ENCODE measurements at regions not wholly inside any gene's neighbourhood (a gene's known extent, or its start where the extent isn't known, plus 50 kb on each side); places are given as distances from the start of the nearest gene placed in this dataset.

GRCh38 chr14:89017417-89017816, 193.0 kb downstream of the TTC8 start:
- DNase-seq = no peak

- no peak for DNase-seq
These were observed 197.8 kb downstream of the TTC8 start for GRCh38 chr14:89022274-89022673.

GRCh38 chr14:89024691-89025090, 200.2 kb downstream of the TTC8 start:
- DNase-seq = no peak

- no peak for DNase-seq
These were observed 201.2 kb downstream of the TTC8 start for GRCh38 chr14:89025561-89026236.

GRCh38 chr14:89027097-89027740, 202.8 kb downstream of the TTC8 start:
- DNase-seq = peak; percentile 47

GRCh38 chr14:89028462-89029134, 204.1 kb downstream of the TTC8 start:
- no peak for DNase-seq

- no peak for DNase-seq
These were observed 205.7 kb downstream of the TTC8 start for GRCh38 chr14:89029961-89030694.

GRCh38 chr14:89030921-89031320, 206.5 kb downstream of the TTC8 start:
- DNase-seq = no peak

GRCh38 chr14:89032086-89032649, 207.7 kb downstream of the TTC8 start:
- DNase-seq = no peak

- DNase-seq = no peak
These were observed 209.3 kb downstream of the TTC8 start for GRCh38 chr14:89033756-89034155.

- no peak for DNase-seq
These were observed 211.9 kb downstream of the TTC8 start for GRCh38 chr14:89036371-89036770.

- no peak for DNase-seq
These were observed 212.6 kb downstream of the TTC8 start for GRCh38 chr14:89037065-89037464.

GRCh38 chr14:89040080-89040459, 215.6 kb downstream of the TTC8 start:
- no peak for DNase-seq

GRCh38 chr14:89040460-89041256, 216.2 kb downstream of the TTC8 start:
- DNase-seq = peak; percentile 74

GRCh38 chr14:89041257-89041582, 216.8 kb downstream of the TTC8 start:
- no peak for DNase-seq

- no peak for DNase-seq
These were observed 217.6 kb downstream of the TTC8 start for GRCh38 chr14:89042021-89042420.

GRCh38 chr14:89053303-89053702, 228.9 kb downstream of the TTC8 start:
- no peak for DNase-seq

- DNase-seq = no peak
These were observed 231.9 kb downstream of the TTC8 start for GRCh38 chr14:89056394-89056793.

GRCh38 chr14:89058697-89059096, 234.2 kb downstream of the TTC8 start:
- DNase-seq = no peak

GRCh38 chr14:89060191-89060590, 235.7 kb downstream of the TTC8 start:
- DNase-seq = no peak

GRCh38 chr14:89061696-89062095, 237.2 kb downstream of the TTC8 start:
- no peak for DNase-seq

GRCh38 chr14:89065879-89066278, 241.4 kb downstream of the TTC8 start:
- no peak for DNase-seq
